ENCODE measurements at regions not wholly inside any gene's neighbourhood (a gene's known extent, or its start where the extent isn't known, plus 50 kb on each side); places are given as distances from the start of the nearest gene placed in this dataset.

DNA sequence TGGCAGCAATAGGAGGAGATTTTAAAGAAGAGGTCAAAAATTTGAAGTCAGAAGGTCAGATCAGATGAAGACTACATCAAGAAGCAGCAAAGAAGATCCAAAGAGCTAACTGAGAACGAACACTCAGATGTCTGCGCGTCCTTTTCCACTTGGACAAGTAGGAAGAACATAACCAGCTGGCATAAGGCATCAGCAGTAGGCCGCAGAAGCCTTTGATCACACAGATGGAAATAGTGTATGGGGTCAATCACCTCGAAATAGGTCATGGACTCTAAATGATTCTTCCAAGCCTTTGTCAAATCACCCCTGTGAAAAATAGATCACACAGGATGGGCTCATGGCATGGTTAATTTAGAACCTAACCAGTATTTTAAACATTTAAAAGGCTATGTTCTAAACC, 56.4 kb upstream of the TOM1L1 start:
- TF ChIP-seq, protein P1, sequence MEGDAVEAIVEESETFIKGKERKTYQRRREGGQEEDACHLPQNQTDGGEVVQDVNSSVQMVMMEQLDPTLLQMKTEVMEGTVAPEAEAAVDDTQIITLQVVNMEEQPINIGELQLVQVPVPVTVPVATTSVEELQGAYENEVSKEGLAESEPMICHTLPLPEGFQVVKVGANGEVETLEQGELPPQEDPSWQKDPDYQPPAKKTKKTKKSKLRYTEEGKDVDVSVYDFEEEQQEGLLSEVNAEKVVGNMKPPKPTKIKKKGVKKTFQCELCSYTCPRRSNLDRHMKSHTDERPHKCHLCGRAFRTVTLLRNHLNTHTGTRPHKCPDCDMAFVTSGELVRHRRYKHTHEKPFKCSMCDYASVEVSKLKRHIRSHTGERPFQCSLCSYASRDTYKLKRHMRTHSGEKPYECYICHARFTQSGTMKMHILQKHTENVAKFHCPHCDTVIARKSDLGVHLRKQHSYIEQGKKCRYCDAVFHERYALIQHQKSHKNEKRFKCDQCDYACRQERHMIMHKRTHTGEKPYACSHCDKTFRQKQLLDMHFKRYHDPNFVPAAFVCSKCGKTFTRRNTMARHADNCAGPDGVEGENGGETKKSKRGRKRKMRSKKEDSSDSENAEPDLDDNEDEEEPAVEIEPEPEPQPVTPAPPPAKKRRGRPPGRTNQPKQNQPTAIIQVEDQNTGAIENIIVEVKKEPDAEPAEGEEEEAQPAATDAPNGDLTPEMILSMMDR (conservative IDR thresholded peaks at IDR 0.05) = no peak
- TF ChIP-seq ZFX (IDR thresholded peaks at IDR 0.05) = no peak

Data from C4-2B (cell line).